ENCODE measurements at regions not wholly inside any gene's neighbourhood (a gene's known extent, or its start where the extent isn't known, plus 50 kb on each side); places are given as distances from the start of the nearest gene placed in this dataset.

GRCh38 chr20:50459124-50459918 is 50.9 kb upstream of the PTPN1 start:
- no peak overlapping the region for H3K4me3 ChIP-seq (ENCODE audit: low read depth, low read length)
- TF ChIP-seq CTCF (conservative IDR thresholded peaks at IDR 0.05; ENCODE audit: low read depth, low read length): no peak
- DNase-seq (ENCODE audit: low read depth): no peak

GRCh38 chr20:50460115-50460607 is 50.0 kb upstream of the PTPN1 start:
- H3K4me3 ChIP-seq (ENCODE audit: low read depth, low read length): no peak overlapping the region
- DNase-seq (ENCODE audit: low read depth): no peak
- TF ChIP-seq CTCF (conservative IDR thresholded peaks at IDR 0.05; ENCODE audit: low read depth, low read length): no peak
